Fibroblast of skin of left biceps (primary cell): ENCODE measurements at regions not wholly inside any gene's neighbourhood (a gene's known extent, or its start where the extent isn't known, plus 50 kb on each side); places are given as distances from the start of the nearest gene placed in this dataset.
"Not testable (repeated sequence)": the region's sequence is repeated elsewhere in the genome, so short reads cannot be mapped to it uniquely, and the experiment has no call there.

Source experiments
- DNase-seq, 2 experiments: peaks; one replicate each; pipeline ENCODE4 v3.0.0-alpha.2; 2013; ENCODE audit warnings: low read depth in 2 of 2

DNA sequence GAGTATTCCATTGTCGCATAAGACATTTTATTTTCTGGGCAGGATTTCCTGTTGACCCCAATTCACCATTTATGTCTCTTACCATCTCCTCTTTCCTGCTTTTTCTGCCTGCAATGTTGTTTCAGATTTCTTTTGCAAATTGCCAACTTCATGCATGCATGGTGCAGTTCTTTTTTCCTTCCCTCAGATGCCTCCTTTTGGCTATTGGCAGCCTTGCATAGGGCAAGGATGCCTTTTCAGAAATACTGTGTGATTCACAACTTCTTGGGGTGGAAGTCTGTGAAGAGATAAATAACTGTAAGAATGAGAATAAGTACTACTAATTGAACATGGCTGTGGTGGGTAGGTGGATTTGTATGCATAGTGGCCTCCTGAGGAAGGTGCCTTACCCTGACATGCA is 116.7 kb downstream of the SOX4 start:
- no peak for DNase-seq

DNA sequence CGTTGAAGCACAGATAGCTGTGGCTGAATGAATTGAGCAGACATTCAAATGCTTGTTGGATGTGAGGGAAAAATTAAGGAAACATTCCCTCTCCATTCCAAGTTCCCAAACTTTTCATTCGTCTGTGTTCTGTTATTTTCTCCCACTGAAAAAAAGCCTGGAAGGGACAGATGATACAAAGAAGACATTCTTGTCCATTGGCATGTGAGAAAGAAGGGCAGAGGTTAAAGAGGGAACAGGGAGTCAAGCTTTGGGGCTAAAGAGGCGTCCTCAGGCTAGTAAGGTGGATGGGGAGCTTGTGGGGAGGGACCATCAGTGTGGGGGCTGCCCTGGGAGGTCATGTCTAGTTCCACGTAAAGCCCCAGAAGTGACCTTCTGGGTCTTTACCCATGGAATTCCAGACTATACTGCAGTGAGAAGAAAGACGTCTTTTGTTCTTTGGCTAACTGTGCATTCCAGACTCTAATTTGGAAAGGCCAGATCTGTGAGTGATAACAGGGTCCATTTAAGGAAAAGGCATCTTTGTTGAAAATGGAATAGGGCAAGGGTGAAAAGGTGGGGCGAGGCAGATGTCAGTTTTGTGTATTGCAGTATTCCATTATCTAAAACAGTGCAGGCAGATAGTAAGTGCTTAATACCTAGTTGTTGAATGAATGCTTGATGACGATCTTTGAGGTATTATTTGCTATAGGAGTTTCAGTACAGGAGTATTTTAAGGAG is 117.5 kb downstream of the SOX4 start:
- no peak for DNase-seq

GRCh38 chr6:21712213-21712612 is 118.7 kb downstream of the SOX4 start:
- no peak for DNase-seq

- no peak for DNase-seq
Measured at GRCh38 chr6:21713481-21713880, 119.9 kb downstream of the SOX4 start.

DNA sequence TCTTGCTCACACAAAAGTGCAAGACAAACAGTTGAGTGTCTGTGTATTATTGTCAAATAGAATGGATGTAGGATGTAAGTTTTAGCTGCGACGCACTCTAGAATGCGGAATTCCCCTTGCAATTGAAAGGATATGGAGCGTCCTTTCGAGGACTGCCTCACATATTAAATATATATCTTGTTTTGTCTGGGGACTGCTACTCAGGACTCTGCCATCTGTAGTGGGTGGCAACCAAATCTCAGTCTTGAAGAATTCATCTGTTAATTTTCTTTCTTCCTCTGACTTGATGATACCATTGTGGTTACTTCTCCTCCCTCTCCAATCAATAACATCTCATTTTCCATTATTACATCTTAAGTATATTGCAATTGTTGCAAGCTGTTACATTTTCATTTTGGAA is 121.6 kb downstream of the SOX4 start:
- no peak for DNase-seq

DNA sequence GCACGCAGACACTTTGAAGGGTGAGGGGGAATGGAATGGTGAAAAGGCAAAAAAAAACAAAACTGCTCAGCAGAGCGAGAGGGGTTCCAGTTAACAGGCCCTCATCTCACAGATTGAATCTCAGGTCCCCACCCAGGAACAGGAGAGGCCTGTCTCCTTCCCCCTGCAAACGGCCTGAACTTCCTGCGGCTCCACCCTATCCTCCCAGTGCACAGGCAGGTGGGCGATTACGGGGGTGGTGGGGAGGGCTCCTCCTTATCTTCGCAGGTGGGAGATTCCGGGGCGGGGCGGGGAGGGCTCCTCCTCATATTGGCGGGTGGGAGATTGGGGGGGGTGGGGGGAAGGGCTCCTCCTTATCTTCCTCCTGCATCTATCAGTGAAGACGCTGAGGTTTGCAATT is 129.0 kb downstream of the SOX4 start:
- no peak for DNase-seq

DNA sequence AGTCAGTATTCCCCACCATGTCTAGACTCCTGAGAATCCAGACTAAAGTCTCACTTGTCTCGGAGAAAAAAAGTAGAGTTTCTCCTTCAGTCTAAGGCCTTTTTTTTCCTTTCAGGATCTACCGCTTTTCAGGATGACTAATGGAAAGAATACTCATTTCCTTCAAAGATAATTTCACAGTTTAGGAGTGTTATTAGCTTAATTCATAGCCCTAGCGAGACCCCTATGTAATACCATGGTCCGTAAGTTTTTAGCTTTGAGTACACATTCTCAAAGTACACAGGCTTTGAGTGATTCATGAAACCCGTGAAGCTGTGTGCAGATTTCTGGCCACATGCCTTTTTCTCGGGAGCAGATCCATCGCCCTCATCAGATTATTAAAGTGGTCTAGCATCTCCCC is 133.1 kb downstream of the SOX4 start:
- DNase-seq, result no peak

DNA sequence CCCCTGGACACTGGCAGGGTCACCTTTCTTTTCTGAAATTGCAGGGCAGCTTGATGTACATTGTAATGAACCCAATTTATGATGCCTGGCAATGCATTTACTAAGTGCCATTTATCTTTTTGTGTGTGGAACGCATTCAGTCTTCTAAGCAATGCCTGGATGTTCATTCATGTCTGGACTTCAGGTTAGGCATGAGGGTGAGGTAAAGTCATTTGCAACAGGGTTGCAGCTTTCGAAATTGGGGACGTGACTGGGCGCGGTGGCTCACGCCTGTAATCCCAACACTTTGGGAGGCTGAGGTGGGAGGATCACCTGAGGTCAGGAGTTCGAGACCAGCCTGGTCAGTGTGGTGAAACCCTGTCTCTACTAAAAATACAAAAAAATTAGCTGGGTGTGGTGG is 134.6 kb downstream of the SOX4 start:
- DNase-seq, result no peak

GRCh38 chr6:21729431-21729830 is 135.9 kb downstream of the SOX4 start:
- no peak for DNase-seq

- no peak for DNase-seq
Measured at GRCh38 chr6:21730533-21730932, 137.0 kb downstream of the SOX4 start.

- DNase-seq, result peak in 1 of 2 experiments; percentile 28
Measured at GRCh38 chr6:21731411-21732031, 138.0 kb downstream of the SOX4 start.

DNA sequence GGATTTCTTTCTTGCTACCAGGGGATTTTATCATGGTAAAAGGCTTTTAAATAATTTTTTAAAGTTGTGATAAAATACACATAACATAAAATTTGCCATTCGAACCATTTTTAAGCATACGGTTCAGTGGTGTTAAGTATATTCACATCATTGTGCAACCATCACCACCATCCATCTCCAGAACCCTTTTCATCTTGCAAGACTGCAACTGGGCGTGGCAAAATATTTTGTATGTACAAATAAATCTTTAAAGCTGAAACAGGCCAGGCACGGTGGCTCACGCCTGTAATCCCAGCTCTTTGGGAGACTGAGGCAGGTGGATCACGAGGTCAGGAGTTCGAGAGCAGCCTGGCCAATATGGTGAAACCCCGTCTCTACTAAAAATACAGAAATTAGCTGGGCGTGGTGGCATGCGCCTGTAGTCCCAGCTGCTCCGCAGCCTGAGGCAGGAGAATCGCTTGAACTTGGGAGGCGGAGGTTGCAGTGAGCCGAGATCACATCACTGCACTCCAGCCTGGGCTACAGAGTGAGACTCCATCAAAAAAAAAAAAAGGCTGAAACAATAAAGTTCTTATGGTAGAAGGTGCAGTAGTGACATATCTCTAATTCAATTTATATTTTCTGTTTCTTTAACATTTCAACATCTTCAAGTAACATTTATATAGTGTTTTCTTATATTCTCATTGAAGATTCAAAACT is 138.6 kb downstream of the SOX4 start:
- DNase-seq, result not testable (repeated sequence)

GRCh38 chr6:21732731-21733130 is 139.2 kb downstream of the SOX4 start:
- DNase-seq, result no peak

DNA sequence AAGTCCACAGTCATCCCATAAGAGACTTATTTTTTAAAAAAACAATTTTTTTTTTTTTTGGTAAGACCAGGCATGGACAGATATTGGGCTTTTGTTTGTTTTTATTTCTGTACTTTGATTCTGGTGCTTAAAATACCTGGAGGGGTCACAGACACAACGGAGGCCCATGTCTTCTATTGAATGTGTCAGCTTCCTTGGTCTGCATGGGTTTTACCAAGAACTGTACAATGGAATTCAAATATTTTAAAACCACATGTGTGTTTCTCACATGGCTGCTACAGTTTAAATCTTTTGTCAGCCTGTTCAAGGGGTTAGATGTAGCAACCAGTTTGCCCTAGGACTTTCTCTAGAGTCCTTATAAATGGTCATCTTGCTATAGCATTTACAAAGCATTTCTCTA is 139.8 kb downstream of the SOX4 start:
- no peak for DNase-seq

GRCh38 chr6:21734204-21734603 is 140.7 kb downstream of the SOX4 start:
- no peak for DNase-seq

DNA sequence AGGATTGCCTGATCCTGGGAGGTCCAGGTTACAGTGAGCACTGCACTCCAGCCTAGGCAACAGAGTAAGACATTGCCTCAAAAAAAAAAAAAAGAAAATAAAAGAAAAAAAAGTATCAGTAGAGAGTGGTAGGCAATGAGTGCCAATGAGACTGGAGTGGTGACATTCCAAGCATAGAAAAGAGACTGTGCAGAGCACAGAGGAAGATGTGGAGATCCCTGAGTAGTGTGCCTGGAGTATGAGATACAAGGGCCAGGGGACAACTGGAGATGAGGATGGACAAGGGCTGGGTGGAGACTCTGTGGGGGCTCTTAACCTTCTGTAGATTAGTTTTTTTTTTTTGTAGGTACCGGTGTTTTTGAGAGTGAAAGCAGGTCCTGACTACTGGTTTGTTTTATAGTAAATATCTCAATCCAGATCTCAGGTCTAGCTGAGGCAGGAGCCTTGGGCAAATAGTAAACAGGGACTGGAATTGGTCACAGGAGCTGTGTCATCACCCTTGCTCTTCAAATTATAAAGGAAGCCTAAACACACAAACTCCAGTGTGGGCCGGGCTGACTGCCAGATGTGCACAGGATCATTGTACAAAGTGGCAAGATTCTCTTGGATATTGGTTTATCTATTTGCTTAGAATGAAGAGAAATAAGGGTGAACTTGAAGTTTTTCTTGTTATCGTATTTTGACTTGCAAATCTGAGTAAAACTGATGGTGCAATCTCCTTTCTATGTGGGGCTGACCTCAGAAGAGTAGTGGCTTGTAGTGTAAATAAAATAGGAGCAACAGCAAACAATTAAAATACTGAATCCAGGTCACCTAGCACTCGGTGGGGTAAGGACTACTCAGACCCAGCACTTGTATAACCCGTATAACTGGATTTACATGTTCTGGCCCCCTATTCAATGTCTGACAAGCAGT is 144.9 kb downstream of the SOX4 start:
- DNase-seq, result no peak

- DNase-seq, result no peak
Measured at GRCh38 chr6:21739241-21739640, 145.7 kb downstream of the SOX4 start.

GRCh38 chr6:21739838-21740237 is 146.3 kb downstream of the SOX4 start:
- no peak for DNase-seq

GRCh38 chr6:21740376-21741124 is 147.0 kb downstream of the SOX4 start:
- peak in 1 of 2 experiments; percentile 33 for DNase-seq

DNA sequence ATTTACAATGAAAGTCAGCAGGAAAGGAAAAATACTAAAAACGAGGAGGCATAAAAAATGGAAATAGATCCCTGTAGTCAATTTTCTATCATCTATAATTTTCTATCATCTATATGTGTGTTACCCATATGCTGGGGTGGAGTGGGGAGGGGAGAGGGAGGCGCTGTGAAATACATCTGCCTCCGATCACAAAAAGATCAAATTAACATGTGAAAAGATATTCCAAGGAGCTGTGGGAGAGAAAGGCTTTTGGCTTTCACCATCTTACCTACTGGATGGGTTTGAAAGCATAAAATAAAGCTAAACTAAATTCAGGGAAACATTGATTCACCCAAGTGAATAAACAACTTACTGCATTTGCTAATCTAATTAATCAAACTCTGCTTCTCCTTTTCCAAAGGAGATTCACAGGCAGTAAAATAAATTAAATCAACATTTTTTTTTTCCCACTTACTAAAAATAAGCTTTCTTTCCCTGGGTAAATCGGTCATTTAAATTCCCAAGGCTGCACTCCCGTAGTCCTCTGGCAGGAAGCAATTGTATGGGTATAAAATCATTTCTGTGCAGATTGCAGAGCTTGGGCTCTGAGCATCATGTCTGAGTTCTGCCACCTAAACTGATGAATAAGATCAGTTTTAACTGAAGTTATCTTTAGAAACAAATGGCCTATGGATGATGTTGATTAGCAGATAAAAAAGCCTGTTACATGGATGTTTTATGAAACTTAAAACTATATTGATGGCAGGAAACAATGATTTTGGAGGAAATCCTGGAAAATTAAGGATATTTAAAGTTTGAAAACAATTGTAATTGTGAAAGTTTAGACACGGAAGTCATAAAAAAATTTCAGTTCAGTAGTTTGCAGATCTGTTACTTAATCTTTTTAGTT is 147.9 kb downstream of the SOX4 start:
- no peak for DNase-seq
